Nucleus accumbens (tissue), 56 donors: ENCODE measurements at regions not wholly inside any gene's neighbourhood (a gene's known extent, or its start where the extent isn't known, plus 50 kb on each side); places are given as distances from the start of the nearest gene placed in this dataset.

Experiments
- DNase-seq, 56 donors: peaks; one replicate each; lab custom pipeline; 2025; lab: John Stamatoyannopoulos, UW

DNA sequence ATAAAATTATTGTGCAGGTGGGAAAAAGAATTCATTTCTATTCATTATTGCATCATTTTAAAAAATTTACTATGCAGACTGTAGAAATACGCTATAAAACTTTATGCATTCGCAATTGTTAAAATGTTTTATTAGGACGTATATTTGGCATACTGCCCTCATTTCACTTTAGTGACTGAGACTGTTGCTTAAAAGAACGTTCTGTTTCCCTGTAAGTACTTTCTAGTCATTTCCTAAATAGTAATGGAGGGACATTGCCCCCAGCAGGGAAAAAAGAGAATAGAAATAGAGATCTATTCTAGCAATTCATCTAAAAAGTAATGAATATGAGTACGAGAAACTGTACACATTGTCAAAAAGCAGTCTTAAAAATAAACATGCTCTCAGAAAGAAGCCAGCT is 1295.8 kb upstream of the TENM3 start:
- DNase-seq: no peak

- no peak for DNase-seq
Observed at GRCh38 chr4:180949424-180950213, 1293.6 kb upstream of the TENM3 start.

- no peak for DNase-seq
Observed at GRCh38 chr4:180950377-180950776, 1292.8 kb upstream of the TENM3 start.

DNA sequence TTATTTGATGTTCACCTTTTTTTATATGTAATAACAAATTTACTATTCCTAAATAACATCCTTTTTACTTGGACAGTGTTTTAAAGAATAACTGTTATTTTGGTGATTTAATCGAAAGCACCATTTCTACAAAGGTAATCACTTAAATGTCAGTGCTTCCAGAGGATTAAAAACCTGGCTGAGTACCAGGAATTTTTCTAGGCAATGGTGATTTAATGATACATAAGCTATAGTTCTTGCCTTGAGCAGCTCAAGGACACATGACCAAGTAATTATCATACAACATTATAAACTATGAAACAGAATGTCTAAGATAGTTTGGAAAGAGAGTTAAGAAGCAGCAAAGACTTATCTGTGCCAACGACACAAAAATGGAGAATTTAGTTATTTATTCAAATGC is 1291.9 kb upstream of the TENM3 start:
- no peak for DNase-seq

GRCh38 chr4:180953572-180953971 is 1289.6 kb upstream of the TENM3 start:
- DNase-seq: no peak

GRCh38 chr4:180960743-180961401 is 1282.3 kb upstream of the TENM3 start:
- DNase-seq: peak in 9 of 56 donors; percentile 0 to 24 (median 1)

DNA sequence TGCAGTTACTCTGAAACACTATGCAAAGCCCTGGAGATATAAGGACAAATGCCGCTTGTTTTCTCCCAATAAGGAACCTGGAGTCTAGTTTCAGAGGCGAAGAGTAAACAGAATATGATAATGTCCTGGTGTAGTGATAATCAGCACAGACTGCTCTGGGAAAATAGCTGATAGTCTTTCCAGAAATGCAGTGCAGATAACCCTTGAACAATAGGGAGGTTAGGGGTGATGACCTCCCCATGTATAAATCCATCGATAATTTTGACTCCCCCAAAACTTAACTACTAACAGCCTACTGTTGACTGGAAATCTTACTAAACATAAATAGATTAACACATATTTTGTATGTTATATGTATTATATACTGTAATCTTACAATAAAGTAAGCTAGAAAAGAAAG is 1280.9 kb upstream of the TENM3 start:
- DNase-seq: no peak

GRCh38 chr4:180966312-180966711 is 1276.9 kb upstream of the TENM3 start:
- no peak for DNase-seq

- no peak for DNase-seq
Observed at GRCh38 chr4:180967936-180968335, 1275.3 kb upstream of the TENM3 start.

DNA sequence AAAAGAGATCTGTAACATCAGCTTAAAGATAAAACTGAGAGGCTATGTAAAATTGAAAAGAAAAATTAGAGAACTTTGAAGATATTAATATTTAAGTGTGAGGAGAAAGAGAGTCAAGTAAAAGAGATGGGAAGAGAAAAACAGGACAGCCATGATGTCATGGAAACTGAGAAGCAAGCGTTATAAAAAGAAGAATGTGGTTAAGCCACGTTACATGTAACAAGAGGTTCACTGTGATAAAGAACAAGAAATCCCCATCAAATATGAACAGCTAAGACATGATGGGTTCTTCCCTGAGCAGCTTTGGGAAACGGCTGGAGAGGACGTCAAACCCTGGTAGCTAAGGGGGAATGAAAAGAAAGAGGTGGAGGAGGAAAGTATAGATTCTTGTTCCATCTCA is 1269.3 kb upstream of the TENM3 start:
- DNase-seq: no peak

GRCh38 chr4:180990931-180991330 is 1252.3 kb upstream of the TENM3 start:
- no peak for DNase-seq

DNA sequence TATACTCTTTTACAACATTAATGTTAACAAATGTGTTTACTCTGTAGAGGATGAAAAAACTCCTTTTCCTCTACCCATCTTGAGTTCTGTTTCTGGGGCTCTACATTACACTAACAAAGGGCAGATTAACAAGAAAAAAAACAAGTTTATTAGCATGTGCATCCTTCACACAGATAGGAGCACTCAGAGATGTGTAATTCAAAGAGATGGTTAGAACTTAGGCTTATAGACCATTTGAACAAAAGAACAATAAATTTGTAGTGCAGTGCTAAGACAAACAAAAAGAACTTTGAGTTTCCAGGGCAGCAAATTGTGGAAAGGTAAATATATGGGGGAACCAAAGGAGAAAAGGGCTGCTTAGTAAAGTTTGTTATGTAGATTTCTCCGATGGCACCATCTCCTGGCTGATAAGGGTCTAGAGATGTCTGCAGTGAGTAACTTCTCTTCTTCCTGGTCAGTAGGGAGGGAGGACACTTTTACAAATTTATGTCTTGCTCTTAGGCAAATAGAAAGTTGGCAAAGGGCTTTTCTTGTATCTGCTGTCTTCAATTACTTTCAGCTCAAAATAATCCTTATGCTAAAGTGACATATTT is 1249.9 kb upstream of the TENM3 start:
- DNase-seq: no peak

GRCh38 chr4:180994722-180995121 is 1248.5 kb upstream of the TENM3 start:
- no peak for DNase-seq

- no peak for DNase-seq
Observed at GRCh38 chr4:180999217-180999616, 1244.0 kb upstream of the TENM3 start.

DNA sequence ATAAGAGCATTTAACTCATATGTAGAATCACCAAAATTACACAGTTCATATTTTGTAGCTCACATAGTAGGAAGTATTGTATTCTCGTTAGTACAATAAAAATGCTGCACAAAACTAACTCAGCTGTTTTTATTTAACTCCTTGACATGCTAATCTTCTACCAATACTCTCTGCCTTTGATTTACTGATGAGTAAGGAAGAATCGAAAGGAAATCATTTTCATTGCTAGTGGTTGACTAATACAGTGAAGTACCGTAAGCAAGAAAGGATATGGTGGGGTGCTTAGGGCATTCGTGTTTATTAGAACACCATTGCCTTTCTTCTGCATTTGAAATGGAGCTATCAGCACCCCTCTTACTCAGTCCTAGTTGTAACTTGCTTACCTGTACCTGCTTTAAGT is 1239.1 kb upstream of the TENM3 start:
- no peak for DNase-seq

DNA sequence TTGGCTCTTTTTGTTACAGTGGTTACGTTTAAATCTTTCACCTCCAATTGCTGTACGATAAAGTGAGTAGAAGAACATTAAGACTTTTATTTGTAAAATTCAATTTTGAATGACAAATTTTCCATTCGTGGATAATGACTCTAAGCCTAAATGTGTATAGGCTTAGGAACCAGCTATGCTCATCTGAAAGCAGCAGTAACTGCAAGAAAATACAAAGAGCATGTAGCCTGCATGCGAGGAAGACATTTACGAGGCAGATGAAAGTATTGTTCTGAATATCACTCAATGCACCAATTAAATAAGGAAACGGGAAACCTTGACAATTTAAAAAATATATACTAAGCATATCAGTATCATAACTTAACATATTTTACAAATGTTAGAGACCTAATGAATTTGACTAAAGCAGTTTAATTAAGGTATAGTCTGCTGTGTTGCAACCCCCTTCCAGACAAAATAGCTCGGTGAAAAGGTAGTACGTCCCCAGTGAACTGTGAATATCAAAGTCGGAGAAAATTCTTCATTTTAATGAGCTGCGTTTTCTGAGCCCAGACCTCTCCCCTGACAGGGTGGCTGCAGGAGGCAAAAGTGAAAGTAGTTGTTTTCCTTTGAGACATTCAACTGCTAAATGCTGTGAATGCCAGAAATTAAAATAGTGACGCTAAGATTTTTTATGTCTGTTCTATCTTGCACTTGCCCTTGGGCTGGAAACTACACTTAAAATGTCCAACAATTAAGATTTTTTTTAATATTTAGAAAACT is 1236.5 kb upstream of the TENM3 start:
- DNase-seq: no peak

DNA sequence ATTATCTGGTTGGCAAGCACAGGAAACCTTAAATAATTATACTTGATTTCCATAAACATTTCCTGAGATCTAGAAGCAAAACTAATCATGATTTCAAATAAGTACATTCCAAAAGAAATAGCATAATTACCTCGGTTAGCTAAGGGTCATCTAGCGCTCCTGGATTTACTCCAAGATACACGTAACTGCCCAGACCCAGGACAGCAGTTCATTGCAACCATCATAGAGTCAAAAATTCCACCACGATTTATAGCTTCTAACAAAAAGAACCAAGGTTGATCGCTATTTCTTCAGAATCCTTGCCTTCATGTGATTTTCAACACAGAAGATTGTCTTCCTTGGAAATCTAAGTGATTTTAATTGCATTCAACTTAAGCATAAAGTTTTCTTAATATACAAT is 1235.5 kb upstream of the TENM3 start:
- DNase-seq: no peak

- no peak for DNase-seq
Observed at GRCh38 chr4:181008164-181008563, 1235.0 kb upstream of the TENM3 start.

GRCh38 chr4:181013162-181013561 is 1230.0 kb upstream of the TENM3 start:
- no peak for DNase-seq

DNA sequence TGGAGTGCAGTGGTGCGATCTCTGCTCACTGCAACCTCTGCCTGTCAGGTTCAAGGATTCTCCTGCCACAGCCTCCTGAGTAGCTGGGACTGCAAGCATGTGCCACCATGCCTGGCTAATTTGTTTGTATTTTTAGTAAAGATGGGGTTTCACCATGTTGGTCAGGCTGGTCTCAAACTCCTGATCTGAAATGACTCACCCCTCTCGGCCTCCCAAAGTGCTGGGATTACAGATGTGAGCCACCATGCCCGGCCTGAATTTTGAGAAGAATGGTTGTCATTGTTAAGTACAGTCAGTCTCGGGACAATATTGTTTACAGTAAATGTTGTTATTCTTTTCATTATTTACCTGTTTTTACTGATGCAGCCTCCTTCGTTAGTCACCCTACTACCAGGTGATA is 1226.2 kb upstream of the TENM3 start:
- no peak for DNase-seq

GRCh38 chr4:181018472-181018871 is 1224.7 kb upstream of the TENM3 start:
- DNase-seq: no peak
